ENCODE measurements at regions not wholly inside any gene's neighbourhood (a gene's known extent, or its start where the extent isn't known, plus 50 kb on each side); places are given as distances from the start of the nearest gene placed in this dataset.

DNA sequence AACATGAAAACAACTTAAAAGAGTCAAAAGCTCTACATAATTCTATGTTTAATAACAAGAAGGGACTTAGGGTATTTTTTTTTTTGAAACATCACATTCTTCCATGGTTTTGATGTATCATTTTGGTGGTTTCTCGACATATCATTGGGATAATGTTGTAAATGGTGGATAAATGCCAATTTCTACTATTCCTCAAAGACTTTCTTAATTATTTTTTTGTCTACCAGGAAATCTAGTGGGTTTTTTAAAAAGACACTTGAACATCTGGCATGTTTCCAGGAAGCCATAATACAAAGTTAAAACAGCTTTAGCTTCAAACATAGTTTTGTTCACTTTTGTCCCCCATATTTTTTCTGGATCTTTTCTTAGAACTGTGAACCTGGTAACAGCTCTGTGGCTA, 200.4 kb downstream of the DKK1 start:
- no peak for TF ChIP-seq POLR2A (IDR thresholded peaks at IDR 0.05)
- TF ChIP-seq, protein P1, sequence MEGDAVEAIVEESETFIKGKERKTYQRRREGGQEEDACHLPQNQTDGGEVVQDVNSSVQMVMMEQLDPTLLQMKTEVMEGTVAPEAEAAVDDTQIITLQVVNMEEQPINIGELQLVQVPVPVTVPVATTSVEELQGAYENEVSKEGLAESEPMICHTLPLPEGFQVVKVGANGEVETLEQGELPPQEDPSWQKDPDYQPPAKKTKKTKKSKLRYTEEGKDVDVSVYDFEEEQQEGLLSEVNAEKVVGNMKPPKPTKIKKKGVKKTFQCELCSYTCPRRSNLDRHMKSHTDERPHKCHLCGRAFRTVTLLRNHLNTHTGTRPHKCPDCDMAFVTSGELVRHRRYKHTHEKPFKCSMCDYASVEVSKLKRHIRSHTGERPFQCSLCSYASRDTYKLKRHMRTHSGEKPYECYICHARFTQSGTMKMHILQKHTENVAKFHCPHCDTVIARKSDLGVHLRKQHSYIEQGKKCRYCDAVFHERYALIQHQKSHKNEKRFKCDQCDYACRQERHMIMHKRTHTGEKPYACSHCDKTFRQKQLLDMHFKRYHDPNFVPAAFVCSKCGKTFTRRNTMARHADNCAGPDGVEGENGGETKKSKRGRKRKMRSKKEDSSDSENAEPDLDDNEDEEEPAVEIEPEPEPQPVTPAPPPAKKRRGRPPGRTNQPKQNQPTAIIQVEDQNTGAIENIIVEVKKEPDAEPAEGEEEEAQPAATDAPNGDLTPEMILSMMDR (IDR thresholded peaks at IDR 0.05 in 4 of 5, conservative IDR thresholded peaks at IDR 0.05 in 1 of 5): no peak
- no peaks in the 10 kb centered on the region for H3K4me1 ChIP-seq
- no peaks in the 10 kb centered on the region for H3K27me3 ChIP-seq
- intact Hi-C loops (cut with DNase I; ENCODE audit: low total_unique reads): no loop called here
- in situ Hi-C loops (cut with MboI; ENCODE audit: low sequenced_read_pairs in 4 of 4): no loop called here
- H3K9me3 ChIP-seq: no peaks in the 10 kb centered on the region
- no peak for DNase-seq
- H3K27ac ChIP-seq: no peak overlapping the region
- no peaks in the 10 kb centered on the region for H3K36me3 ChIP-seq
- H3K4me3 ChIP-seq: no peak overlapping the region
- ATAC-seq: no peak

DNA sequence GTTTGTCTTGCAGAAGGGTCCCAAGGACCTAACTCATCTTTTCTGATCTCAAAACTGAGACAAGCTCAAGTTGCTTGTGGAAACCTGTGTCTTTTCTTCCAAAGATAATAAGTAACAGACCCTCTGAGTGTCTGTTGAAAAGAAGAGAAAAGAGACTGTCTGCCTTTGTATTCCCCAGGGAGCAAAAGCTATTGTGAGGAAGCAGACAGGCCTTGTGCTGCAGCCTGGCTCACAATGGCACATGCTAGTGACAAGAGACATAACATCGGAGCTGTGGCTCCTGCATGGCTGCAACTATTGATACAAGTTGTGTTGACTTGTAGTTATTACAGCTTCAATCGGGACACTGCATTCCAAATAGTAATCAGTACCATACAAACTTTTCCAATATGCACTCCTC, 202.9 kb downstream of the DKK1 start:
- Histone ChIP-seq H3K36me3 (no peaks in the 10 kb centered on the region), H3K9me3 (no peaks in the 10 kb centered on the region), H3K27me3 (no peaks in the 10 kb centered on the region), H3K27ac (no peak overlapping the region), H3K4me1 (no peaks in the 10 kb centered on the region), H3K4me3 (no peak overlapping the region)
- TF ChIP-seq, protein P1 (IDR thresholded peaks at IDR 0.05 in 4 of 5, conservative IDR thresholded peaks at IDR 0.05 in 1 of 5): no peak
- TF ChIP-seq POLR2A (IDR thresholded peaks at IDR 0.05): no peak
- in situ Hi-C loops (cut with MboI; ENCODE audit: low sequenced_read_pairs in 4 of 4): no loop called here
- intact Hi-C loops (cut with DNase I; ENCODE audit: low total_unique reads): no loop called here
- ATAC-seq (no peak), DNase-seq (no peak)

DNA sequence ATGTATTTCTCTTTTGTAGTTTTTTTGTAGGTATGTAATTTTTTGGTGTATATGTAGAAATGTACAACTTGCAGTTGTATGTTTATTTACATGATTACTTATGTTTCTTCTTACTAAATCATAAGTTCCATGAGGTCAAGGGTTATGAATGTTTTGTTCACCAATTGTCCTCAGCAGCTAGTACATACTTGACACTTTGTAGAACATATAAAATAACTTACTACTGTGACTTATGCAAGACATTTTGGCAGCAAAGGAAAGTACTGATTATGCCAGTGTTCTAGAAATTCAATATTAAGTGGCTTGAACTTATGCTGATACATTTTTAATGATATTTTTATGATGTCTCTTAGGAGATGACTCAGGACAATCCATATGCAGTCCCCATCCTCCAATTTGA, 209.6 kb downstream of the DKK1 start:
- Histone ChIP-seq H3K4me3 (no peak overlapping the region), H3K27me3 (no peaks in the 10 kb centered on the region), H3K27ac (no peak overlapping the region), H3K4me1 (no peaks in the 10 kb centered on the region), H3K36me3 (no peaks in the 10 kb centered on the region), H3K9me3 (no peaks in the 10 kb centered on the region)
- in situ Hi-C loops (cut with MboI; ENCODE audit: low sequenced_read_pairs in 4 of 4) (no loop called here), intact Hi-C loops (cut with DNase I; ENCODE audit: low total_unique reads) (no loop called here)
- DNase-seq: no peak
- no peak for TF ChIP-seq POLR2A (IDR thresholded peaks at IDR 0.05)
- TF ChIP-seq, protein P1 (IDR thresholded peaks at IDR 0.05 in 4 of 5, conservative IDR thresholded peaks at IDR 0.05 in 1 of 5): no peak
- no peak for ATAC-seq

DNA sequence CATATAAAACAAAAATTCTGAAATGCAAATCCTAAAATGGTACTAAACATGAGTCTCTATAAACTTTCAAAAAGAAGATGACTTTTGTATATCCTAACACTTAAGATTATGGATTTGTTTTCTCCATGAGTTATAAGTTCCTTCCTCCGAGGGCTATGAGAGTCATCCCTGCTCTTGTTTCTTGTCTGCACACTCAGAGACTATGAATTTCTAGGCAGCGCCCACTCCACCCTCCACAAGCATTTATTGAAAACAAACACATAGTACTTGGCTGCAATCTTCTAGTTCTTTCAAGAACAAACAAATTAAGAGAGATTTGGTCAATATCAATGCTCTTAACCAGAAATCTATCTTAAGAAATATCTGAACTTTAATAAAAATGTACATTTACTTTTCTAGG, 211.7 kb downstream of the DKK1 start:
- Histone ChIP-seq H3K27ac (no peak overlapping the region), H3K4me3 (no peak overlapping the region), H3K9me3 (no peaks in the 10 kb centered on the region), H3K4me1 (no peaks in the 10 kb centered on the region), H3K27me3 (no peaks in the 10 kb centered on the region), H3K36me3 (no peaks in the 10 kb centered on the region)
- in situ Hi-C loops (cut with MboI; ENCODE audit: low sequenced_read_pairs in 4 of 4) (no loop called here), intact Hi-C loops (cut with DNase I; ENCODE audit: low total_unique reads) (no loop called here)
- DNase-seq (no peak), ATAC-seq (no peak)
- TF ChIP-seq POLR2A (IDR thresholded peaks at IDR 0.05): no peak
- TF ChIP-seq, protein P1 (IDR thresholded peaks at IDR 0.05 in 4 of 5, conservative IDR thresholded peaks at IDR 0.05 in 1 of 5): no peak

DNA sequence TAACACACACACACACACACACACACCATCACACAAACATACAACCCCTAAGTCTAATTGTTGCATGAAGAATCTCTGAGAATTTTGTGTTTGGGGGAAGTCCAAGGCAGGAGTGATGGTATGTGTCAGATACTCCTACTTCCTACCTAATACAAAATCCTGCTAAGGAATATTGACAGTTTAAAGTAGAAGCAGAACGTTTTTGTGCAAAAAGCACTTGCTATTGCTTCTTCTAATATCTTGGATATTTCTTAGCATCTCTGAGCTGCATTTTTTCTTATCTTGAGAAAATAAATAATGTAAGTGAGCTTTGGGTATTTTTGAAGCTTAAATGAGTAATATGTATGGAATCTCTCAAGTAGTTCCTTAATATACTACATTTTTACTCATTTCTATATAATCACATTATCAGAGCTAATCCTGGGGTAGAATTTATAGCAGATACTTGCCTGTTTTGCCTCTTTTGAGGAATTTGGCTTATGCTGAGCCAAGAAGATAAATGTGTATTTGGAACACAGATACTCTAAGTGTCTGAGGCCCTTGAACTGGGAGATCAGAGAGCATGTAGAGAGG, 212.3 kb downstream of the DKK1 start:
- Histone ChIP-seq H3K27me3 (no peaks in the 10 kb centered on the region), H3K4me3 (no peak overlapping the region), H3K4me1 (no peaks in the 10 kb centered on the region), H3K27ac (no peak overlapping the region), H3K9me3 (no peaks in the 10 kb centered on the region), H3K36me3 (no peaks in the 10 kb centered on the region)
- in situ Hi-C loops (cut with MboI; ENCODE audit: low sequenced_read_pairs in 4 of 4) (no loop called here), intact Hi-C loops (cut with DNase I; ENCODE audit: low total_unique reads) (no loop called here)
- no peak for DNase-seq
- ATAC-seq: no peak
- TF ChIP-seq POLR2A (IDR thresholded peaks at IDR 0.05): no peak
- TF ChIP-seq, protein P1 (IDR thresholded peaks at IDR 0.05 in 4 of 5, conservative IDR thresholded peaks at IDR 0.05 in 1 of 5): no peak
